HK-2 (cell line): ENCODE measurements at regions not wholly inside any gene's neighbourhood (a gene's known extent, or its start where the extent isn't known, plus 50 kb on each side); places are given as distances from the start of the nearest gene placed in this dataset.

Experiments used
- DNase-seq: peaks from one replicate; pipeline ENCODE4 v3.0.0-alpha.2; 2018; ENCODE audit not compliant: unreplicated experiment

DNA sequence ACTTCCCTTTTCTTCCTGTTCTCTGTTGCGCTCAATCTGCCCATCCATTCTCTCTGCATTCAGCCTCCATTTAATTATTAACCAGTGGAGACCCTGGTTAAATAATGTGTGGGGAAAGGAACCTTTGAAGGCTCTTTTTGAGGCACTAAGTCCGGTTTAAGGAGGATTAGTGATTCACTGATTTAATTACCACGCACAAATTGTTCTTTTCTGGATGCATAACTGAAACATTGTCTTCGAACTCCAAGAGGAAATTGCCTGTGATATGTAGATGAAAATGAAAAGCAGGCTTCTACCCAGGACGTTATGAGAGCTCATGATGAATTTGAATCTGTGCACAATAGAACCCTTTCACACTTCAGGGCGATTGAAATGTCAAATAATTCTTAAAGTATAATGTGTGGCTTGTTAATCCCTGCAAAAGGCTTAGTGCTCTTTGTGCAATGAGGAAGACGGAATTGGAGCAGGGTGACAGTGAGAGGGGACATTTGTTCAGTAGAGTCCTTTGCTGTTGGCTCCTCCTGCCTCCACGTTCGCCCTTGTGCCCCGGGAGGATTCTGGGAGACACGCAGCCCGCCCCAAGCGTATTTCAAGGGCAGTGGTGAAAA is 51.1 kb upstream of the ZNF236 start:
- DNase-seq = no peak

DNA sequence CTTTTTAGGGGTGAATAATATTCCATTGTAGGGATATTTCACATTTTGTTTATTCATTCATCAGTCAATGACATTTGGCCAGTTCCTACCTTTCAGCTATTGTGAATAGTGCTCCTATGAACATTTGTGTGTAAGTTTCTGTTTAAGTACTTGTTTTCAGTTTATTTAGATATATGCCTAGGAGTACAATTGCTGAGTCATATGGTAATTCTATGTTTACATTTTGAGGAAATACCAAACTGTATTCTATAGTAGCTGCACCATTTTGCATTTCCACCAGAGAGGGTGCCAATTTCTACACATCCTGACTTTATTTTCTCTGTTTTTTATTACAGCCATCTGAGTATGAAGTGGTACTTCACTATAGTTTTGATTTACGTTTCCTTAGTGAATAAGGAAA is 54.4 kb upstream of the ZNF236 start:
- no peak for DNase-seq

DNA sequence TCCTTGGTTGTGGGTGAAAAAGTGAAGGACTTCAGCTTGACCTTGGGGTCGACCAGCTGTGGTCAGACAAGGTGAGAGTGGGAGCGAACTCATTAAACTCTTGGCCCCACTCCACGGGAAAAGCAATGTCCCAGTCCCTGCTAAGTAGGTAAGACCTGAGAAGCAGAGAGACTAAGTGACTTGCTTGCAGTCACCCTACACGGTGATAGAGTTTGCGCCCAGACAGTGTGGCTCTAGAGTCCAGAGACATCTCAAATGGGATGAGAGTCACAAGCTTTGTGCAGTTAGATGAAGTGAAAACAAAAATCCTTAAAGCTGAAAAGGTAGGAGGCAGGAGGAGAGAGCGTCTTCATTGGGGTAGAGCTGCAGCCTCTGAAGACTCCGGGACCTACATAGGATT is 55.9 kb upstream of the ZNF236 start:
- no peak for DNase-seq

DNA sequence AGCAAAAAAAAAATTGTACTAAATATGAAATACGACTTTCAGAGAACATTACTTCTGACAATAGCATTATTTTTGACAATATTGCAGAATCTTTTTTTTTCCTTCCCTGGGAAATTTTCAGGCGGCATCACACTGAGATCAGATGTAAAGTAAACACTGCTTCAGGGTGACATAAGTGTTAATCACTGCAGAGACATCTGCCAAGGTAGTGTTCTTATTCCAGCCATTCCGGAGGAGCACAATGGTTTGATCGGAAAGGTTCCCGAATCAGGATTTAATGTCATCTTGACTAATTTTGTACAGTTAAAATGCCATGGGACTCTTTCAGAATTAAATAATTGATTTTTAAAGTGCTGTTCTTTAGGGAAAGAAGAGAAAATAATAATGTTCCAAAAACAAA is 56.7 kb upstream of the ZNF236 start:
- no peak for DNase-seq

DNA sequence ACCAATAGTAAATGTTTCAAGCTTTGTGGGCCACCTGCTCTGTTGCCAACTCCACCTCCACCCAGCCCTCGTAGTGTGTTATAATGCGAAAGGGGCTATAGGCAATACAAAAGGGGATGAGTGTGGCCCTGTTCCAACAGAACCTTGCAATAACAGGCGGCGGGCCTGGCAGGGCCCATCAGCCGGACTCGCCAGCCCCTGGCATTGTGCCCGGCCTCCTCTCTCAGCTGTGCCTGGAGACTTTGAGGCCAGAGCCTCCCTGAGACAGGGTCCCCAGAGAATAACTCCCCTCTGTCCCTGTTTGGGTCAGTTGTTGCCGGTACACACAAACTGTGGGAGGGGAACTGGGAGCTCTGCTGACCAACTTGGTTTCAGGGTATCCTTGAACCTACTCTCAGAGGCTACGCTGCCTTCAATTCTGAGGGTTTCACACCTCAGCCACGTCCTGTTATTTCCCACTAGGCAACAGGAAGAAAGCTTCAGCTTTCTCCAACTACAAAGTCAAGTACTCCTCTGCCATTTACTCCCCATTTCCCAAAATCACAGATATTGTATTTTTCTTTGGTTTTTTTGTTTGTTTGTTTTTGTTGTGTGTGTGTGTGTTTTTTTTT is 58.0 kb upstream of the ZNF236 start:
- DNase-seq = no peak

DNA sequence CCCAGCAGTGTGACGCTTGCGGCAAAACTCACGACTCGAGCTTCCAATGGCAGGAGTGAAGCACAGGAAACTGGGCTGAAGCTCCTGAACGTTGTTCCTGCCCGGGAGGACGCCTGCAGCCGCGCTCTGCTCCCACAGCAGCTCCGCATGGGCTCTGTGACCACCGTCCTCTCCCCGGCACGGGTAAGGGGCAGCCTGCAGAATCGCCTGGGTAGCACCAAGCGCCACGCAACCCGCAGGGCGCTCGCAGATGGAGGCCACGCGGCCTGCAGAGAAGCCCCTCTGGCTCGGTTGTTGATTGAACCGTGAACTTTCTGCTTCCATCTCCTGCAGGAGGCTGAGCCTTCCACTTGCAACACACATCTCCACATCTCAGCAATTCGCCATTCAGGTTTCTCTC is 63.3 kb upstream of the ZNF236 start:
- DNase-seq = no peak

DNA sequence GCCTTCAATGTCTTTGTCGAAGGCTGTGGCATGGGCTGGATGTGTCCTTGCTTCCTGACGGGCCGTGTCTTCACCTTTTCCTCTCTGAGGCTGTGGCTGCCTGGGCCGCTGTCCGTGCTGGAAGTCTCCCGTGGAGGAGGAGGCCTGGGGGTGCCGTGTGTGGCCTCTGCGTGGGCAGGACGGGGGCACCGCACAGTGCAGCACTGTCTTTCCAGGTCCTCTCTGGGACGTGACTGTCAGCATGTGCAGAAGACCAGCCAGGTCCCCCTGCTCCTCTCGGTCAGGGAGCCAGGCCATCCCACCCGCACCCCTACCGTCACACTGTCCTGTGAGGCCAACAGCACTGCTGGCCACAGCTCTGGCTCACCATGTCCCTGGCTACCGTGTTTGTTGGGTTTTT is 64.4 kb upstream of the ZNF236 start:
- no peak for DNase-seq

DNA sequence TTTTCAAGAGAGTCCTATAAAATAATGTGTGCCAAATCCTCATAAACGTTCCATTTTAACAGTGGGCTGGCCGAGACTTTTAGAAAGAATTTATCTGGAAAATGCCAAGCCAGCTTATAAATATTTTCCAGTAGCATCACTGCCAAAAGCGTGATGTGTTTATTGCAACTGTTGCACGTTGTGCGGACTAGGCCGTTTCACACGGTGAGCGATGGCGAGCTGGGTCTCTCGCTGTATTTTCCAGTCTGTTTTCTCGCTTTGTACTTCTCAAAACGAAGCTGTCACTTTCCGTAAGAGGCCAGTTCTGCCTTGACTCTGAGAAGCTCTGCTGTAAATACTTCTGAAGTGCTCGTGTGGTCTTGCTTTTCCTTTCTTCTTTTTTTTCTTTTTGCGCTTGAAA is 65.0 kb upstream of the ZNF236 start:
- no peak for DNase-seq

DNA sequence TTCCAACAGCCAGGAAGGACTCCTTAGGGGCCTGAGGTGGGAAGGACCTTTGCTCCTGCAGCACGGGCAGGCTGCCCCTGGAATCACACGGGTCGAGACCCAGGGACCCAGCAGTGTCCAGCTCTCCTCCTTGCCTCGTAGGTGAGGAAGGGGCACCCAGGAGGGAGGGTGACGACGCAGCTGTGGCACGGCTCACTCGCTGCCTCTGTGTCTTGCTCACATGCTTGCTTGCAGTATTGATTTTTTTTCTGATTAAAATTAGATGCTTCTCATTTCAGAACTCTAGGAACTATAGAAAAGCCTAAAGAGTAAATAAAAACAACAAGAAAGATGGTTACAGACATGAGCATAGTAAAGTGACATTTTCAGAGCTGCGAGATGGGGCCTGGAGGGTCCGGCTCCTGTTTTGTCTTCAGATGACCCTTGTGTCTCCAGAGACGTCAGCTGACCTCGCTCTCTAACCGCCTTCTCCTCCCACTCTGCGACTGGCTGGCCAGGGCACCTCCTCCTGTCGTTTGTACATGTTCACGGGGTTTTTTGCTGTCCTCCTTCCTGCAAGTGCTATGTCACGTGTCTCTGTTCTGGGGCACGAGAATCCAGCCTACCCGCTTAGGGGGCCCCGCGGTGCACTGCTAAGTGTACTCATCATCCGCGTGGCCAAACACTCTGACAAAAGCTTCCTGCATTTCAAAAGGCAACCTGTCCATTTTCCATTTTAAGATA is 65.7 kb upstream of the ZNF236 start:
- DNase-seq = no peak

DNA sequence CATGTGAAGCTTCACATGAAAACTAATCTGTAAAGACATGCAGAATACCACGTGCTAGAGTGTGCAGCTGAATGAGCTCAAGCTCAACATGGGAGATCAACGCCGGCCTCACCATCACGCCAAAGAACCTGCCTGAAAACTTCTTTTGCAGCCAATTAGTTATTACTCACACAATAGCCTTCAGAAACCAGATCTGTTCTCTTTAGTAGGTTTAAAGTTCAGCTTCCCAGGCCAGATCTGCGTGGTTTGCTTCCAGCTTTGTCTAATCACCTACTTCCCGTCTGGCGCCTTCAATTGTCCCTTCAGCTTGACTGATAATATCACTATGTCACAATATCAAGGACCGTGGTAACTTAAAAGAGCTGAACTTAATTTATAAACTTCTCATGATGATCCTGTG is 68.0 kb upstream of the ZNF236 start:
- DNase-seq = no peak

DNA sequence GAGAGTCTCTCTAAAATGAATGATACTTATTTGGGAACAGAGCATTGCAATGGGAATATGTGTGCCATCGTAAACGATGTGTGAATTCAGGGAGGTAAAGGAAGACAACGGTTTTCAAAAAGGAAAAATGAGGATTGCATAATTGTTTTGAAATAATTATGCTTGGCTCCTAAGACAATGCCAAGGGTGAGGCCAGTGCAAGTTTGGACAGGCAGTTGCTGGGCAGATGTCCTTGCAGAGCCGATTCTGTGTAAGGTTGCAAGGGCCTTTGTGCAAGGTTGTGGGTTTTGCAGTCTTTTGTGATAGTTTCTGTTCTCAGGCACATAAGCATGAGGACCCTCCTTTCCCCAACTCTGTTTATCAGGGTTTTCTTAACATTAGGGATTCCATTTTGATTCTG is 70.0 kb upstream of the ZNF236 start:
- DNase-seq = no peak

DNA sequence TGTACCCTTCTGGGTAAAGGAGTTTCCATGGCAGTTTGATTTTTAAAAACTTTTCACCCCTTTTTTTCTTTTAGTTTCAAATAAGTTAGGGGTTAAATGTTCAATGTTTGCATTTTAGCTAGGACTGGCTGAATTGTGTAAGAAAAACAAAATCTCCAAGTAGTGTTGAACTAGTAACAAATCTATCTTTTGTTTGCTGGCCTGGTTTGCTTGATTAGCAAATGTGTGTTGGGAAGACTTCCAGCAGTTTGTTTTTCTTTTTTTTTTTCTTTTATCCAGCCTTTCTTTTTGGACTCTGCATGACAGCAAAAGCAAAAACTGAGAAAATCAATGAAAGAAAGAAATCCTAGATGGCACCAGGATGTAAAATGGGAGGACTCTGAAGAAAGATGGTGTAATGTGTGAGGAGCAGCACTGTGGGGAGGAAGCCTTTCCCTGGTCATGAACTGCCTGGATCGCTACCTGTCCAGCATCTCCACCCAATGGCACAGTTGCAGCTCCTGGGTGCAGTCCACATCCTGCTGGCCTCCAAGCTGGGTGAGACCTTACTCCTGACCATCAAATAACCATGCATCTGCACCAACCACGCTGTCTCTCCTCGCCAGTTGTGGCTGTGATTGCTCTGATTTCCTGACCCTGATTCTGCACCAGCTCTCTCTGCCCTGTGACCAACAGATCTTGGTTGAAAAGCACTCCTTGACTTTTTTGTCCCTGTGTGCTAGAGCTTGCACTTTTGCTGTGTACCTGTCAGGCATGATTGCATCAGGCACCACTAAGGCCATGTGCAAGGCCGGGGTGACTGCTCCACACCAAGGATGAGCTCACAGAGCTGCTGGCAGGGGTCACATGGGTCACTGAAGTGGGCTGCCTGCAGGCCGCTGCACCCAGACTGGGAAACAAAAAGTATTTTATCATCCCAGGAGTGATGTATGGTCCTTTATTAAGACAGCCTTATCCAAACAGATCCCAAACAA is 71.2 kb upstream of the ZNF236 start:
- DNase-seq = no peak

DNA sequence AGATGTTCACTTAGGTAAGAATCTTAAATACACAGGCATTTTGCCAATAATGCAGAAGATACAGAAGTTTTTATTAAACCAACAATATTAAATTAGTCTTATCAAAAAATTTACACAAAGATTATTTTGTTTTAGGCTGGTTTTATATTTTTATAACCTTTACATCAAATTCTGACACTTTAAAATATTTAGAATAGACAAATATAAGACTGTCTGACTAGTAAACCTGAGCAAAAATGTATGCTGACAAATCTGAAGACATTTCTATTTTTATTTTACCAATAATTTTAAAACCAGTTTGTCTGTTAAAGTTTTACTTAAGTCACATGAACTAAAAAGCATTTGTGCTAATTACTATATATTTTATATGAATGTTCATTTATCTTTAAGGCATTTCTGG is 72.1 kb upstream of the ZNF236 start:
- DNase-seq = no peak

DNA sequence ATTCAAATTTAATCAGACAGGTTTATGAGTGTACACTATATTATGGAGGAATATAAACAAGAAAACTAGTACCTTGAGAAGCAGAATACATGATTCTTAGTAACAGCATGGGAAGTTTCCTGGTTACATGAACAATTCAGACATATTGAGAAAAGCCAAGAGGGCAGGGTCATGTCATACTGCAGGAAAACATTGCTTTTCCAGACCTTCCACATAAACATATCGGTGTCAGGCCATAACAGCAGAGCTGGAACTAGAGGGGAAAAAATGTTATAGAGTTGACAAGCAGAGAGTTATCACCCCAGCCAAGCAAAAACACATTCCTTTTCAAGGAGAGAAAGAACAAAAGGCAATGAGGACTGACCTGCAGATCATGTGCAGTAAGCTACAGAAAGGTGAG is 74.7 kb upstream of the ZNF236 start:
- DNase-seq = no peak

DNA sequence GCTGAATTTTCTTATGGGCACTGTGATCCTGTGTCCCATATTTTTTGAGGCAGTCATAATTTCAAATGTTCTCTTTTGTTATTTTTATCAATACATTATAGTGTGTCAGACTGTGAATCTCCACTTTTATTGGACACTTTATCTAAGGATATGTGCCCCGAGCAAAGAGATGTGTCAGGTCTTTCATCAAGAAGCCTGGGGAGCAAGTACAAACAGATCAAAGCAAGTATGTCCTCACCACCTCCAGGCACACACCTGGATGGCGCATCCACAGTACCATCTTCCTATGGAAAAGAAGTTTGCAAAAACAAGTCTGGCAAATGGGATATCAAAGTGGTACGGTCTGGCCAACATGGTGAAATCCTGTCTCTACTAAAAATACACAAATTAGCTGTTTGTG is 81.0 kb upstream of the ZNF236 start:
- no peak for DNase-seq

DNA sequence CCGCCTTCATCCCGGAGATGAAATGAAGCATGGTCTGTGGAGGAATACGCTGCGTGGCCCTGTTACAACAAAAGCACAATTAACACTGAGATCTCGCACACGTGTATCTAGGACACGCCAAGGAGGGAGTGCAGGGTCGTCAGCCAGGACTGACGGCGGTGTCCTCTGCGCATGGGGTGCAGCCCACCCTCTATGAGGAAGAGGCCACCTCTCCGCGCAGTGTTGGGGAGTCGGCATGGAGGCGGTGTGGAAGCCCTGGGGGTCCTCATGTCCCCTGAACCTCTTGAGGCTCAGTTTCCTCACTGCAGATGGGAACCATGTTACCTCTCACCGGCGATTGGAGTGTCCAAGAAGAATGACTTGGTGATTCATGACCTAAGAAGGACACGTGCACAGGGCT is 86.0 kb upstream of the ZNF236 start:
- DNase-seq = no peak

DNA sequence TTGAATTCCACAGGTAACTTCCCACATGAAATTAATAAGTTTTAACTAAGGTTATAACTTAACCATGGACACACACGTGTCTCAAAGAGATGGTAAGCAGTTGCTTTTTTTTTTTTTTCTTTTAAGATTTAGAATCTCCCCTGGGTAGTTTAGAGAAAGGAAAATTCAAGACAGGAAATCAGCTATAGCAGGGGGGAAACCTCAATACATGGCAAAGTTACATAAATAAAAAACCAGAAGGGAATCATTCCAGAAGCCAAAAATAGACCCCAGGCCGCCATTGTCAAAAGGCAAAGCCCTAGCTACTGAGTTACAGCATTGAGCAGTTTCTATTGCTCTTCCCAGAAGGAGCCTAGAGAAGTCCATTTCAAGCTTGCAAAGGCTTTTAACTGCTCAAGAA is 91.5 kb upstream of the ZNF236 start:
- no peak for DNase-seq

DNA sequence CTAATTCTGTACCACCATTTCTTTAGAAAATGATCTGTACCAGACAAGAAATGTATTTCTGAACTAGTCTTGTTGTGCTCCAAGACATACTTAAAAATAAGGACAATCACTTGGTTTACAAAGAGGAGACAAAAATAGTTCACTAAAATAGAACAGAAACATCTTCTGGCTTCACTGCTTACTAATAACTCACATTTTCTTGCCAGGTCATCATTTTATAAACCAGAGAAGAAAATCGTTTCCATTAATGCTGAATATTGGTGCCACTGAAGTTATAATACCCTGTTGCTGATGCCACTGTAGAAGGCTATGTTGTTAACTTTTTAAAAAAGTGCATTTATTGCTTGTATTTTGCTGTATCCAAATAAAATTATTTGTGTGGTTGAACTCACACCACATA is 94.8 kb upstream of the ZNF236 start:
- DNase-seq = no peak

DNA sequence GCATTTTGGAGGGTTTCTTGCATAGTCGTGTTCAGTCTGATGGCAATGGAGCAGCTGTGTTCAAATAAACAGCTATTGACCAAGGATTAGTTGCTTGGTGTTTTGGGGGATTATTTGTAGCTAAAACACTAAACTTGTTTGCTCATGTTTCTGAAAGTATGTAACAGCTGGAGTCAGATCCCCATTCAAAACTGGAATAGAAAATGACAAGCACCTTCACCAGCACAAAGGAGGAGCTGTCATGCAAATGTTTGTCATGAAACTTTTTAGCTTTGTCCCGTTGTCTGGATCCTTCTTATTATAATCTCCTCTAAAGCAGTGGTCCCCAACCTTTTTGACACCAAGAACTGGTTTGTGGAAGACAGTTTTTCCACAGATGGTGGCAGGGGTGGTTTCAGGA is 96.9 kb upstream of the ZNF236 start:
- DNase-seq = no peak

DNA sequence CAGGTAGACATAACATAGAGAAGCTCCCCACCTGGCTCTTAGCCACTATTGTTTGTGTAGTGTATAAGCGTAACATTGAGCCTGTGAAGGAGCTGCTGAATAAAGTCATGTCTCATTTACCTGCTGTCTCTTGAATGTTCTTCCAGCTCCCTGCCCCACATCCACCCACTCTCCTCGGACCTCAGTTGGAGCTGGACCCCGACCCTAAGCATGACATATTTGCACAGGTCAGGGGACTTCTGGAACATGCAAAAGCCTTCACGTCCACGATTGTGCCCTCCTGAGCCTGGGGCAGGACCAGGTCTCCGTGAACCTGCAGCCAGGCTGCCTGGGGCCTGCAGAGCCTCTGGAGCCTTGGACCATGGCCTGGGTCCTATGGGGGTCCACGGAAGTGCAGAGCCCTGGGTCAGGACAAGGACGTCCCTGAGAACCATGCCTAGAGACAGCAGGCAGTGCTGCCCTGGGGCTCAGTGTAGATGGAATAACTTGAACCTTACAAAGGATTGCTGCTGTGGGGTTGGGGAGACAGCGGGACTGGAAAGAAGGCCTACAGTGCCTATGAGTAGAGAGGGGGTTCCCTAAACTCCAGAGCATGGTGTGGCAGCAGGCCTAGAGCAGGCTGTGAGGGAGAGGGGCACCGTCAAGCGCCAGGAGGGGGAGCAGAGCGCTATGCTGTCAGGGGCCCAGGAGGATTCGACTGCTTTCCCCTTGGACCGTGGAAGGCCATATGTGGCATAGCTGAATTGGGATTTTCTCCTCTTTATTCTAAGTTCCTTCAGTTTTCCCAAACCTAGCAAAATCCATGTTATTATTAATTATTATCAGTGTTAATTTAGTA is 99.9 kb upstream of the ZNF236 start:
- DNase-seq = no peak

DNA sequence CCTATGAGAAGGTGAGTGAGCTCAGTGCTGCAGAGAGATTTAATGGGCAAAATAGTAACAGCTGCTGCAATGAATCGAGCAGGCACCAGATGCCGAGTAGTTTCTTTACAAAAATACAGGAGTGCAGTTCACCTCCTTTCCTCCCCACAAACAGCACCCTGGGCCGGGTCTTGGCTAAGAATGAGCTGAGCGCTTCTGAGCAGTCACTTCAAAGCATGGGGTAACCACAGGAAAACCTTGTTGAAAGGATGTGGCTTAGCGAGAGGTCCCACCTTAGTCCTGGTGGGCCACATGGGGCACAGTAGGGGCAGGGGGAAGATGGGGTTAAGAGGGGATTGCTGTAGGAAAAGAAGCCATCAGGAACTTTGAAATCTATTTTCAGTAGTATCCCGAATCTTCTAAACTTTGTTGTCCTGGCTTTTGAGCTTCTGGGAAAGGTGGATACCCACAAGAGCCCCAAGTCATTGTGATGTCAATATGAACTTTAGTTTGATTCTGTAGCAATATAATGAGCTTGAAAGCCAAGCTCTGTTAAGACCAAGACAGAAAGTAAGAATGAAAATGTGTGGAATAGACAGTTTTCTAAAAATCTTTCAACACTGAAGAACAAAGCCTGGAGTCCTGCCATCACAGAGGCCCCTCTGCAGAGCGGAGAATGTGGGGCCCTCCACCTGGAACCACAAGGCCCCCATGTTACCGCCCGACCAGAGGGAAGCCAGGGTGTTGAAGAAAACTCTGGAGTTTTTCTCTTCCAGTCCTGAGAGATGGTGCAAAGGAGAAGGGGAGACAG is 101.0 kb upstream of the ZNF236 start:
- DNase-seq = no peak
